SK-N-MC (cell line): ENCODE measurements at regions not wholly inside any gene's neighbourhood (a gene's known extent, or its start where the extent isn't known, plus 50 kb on each side); places are given as distances from the start of the nearest gene placed in this dataset.

Source experiments
- EZH2 ChIP-seq: fragments of 200-600 bp; sonication (generic); IDR thresholded peaks from one replicate; pipeline ENCODE4 v1.6.1; 2017; ENCODE audit warnings: antibody characterized with exemption
- FOXP2 ChIP-seq: optimal IDR thresholded peaks from 2 replicates; pipeline ENCODE3; 2011; ENCODE audit warnings: mild to moderate bottlenecking, moderate library complexity; ENCODE audit not compliant: insufficient read depth; ENCODE audit errors: extremely low read length, control extremely low read depth
- POLR2AphosphoS5 ChIP-seq: IDR thresholded peaks from 2 replicates; pipeline ENCODE4 v1.6.1; 2012; ENCODE audit warnings: mild to moderate bottlenecking, low read depth, low read length, borderline replicate concordance

DNA sequence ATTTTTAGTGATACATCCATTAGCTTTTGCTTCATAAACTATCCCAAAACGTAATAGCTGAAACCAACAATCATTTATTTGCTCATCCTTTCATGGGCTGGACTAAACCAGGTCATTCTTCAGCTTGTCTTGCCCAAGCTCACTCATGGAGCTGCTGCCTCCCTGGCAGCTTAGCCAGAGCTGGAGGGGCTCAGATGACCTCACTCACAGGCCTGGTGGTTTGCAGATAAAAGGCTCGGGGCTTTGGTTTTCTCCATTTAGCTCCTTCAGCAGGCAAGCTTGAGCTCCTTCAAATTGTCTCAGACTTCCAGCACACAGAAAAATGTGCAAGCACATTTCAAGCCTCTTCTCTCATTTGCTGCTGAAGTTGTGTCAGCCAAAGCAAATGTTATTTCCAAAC is 139.1 kb downstream of the BTBD3 start:
- TF ChIP-seq POLR2AphosphoS5 = no peak
- TF ChIP-seq EZH2 = no peak
- TF ChIP-seq FOXP2 = no peak
